ENCODE measurements at regions not wholly inside any gene's neighbourhood (a gene's known extent, or its start where the extent isn't known, plus 50 kb on each side); places are given as distances from the start of the nearest gene placed in this dataset.

- no peaks in the 10 kb centered on the region for H3K36me3 ChIP-seq (replicated peaks; ENCODE audit: low read depth, low read length)
- TF ChIP-seq EZH2phosphoT487 (IDR thresholded peaks at IDR 0.05; ENCODE audit: low read depth) (no peak), CTCF (IDR thresholded peaks at IDR 0.05; ENCODE audit: low read depth, low read length) (no peak)
- no peak overlapping the region for H3K27ac ChIP-seq (ENCODE audit: low read length)
- H3K27me3 ChIP-seq (ENCODE audit: low read depth, low read length) = peaks cover 12% of the 10 kb centered on the region; the same call in 1 of the 2 replicates
- H3K9ac ChIP-seq (ENCODE audit: low read length) = no peak overlapping the region
- H3K4me1 ChIP-seq (ENCODE audit: low read length) = peaks cover 9% of the 10 kb centered on the region
- H2AFZ ChIP-seq (ENCODE audit: low read depth, low read length) = no peak overlapping the region
- H3K4me2 ChIP-seq (ENCODE audit: low read length) = no peak overlapping the region
- no peaks in the 10 kb centered on the region for H4K20me1 ChIP-seq (ENCODE audit: insufficient read depth, low read length)
- H3K4me3 ChIP-seq (ENCODE audit: low read length) = no peak overlapping the region
- H3K79me2 ChIP-seq (ENCODE audit: low read length) = no peaks in the 10 kb centered on the region
- no peaks in the 10 kb centered on the region for H3K9me3 ChIP-seq (ENCODE audit: insufficient read depth, low read length)
These were observed 66.9 kb upstream of the PHOX2B start for GRCh38 chr4:41815473-41815872.

- no peak overlapping the region for H2AFZ ChIP-seq (ENCODE audit: low read depth, low read length)
These were observed 66.0 kb upstream of the PHOX2B start for GRCh38 chr4:41814565-41814964.

GRCh38 chr4:41806807-41807206, 58.3 kb upstream of the PHOX2B start:
- Histone ChIP-seq H4K20me1 (ENCODE audit: insufficient read depth, low read length) (no peaks in the 10 kb centered on the region), H3K27me3 (ENCODE audit: low read depth, low read length) (no peaks in the 10 kb centered on the region), H3K9me3 (ENCODE audit: insufficient read depth, low read length) (no peaks in the 10 kb centered on the region), H3K27ac (ENCODE audit: low read length) (no peak overlapping the region), H3K9ac (ENCODE audit: low read length) (no peak overlapping the region), H2AFZ (ENCODE audit: low read depth, low read length) (no peak overlapping the region), H3K36me3 (replicated peaks; ENCODE audit: low read depth, low read length) (no peaks in the 10 kb centered on the region), H3K4me2 (ENCODE audit: low read length) (no peak overlapping the region), H3K4me1 (ENCODE audit: low read length) (peaks cover 7% of the 10 kb centered on the region), H3K4me3 (ENCODE audit: low read length) (no peak overlapping the region), H3K79me2 (ENCODE audit: low read length) (no peaks in the 10 kb centered on the region)
- TF ChIP-seq EZH2phosphoT487 (IDR thresholded peaks at IDR 0.05; ENCODE audit: low read depth) (no peak), CTCF (IDR thresholded peaks at IDR 0.05; ENCODE audit: low read depth, low read length) (no peak)

More at GRCh38 chr4:41814565-41814964, 66.0 kb upstream of the PHOX2B start:
- no peak overlapping the region for H3K27ac ChIP-seq (ENCODE audit: low read length)
- peaks cover 10% of the 10 kb centered on the region; the same call in 1 of the 2 replicates for H3K27me3 ChIP-seq (ENCODE audit: low read depth, low read length)
- TF ChIP-seq EZH2phosphoT487 (IDR thresholded peaks at IDR 0.05; ENCODE audit: low read depth) (no peak), CTCF (IDR thresholded peaks at IDR 0.05; ENCODE audit: low read depth, low read length) (no peak)
- no peak overlapping the region for H3K4me2 ChIP-seq (ENCODE audit: low read length)
- H4K20me1 ChIP-seq (ENCODE audit: insufficient read depth, low read length) = no peaks in the 10 kb centered on the region
- no peaks in the 10 kb centered on the region for H3K9me3 ChIP-seq (ENCODE audit: insufficient read depth, low read length)
- no peaks in the 10 kb centered on the region for H3K36me3 ChIP-seq (replicated peaks; ENCODE audit: low read depth, low read length)
- no peak overlapping the region for H3K4me3 ChIP-seq (ENCODE audit: low read length)
- H3K4me1 ChIP-seq (ENCODE audit: low read length) = peaks cover 3% of the 10 kb centered on the region
- H3K79me2 ChIP-seq (ENCODE audit: low read length) = no peaks in the 10 kb centered on the region
- H3K9ac ChIP-seq (ENCODE audit: low read length) = no peak overlapping the region

- H3K9me3 ChIP-seq (ENCODE audit: insufficient read depth, low read length) = no peaks in the 10 kb centered on the region
- no peaks in the 10 kb centered on the region for H3K27me3 ChIP-seq (ENCODE audit: low read depth, low read length)
- H3K4me3 ChIP-seq (ENCODE audit: low read length) = no peak overlapping the region
These were observed 54.1 kb upstream of the PHOX2B start for GRCh38 chr4:41802590-41802989.

More at GRCh38 chr4:41802590-41802989, 54.1 kb upstream of the PHOX2B start:
- Histone ChIP-seq H3K79me2 (ENCODE audit: low read length) (no peaks in the 10 kb centered on the region), H3K9ac (ENCODE audit: low read length) (no peak overlapping the region), H3K27ac (ENCODE audit: low read length) (no peak overlapping the region), H3K4me1 (ENCODE audit: low read length) (no peaks in the 10 kb centered on the region), H2AFZ (ENCODE audit: low read depth, low read length) (no peak overlapping the region), H3K4me2 (ENCODE audit: low read length) (no peak overlapping the region), H3K36me3 (replicated peaks; ENCODE audit: low read depth, low read length) (no peaks in the 10 kb centered on the region), H4K20me1 (ENCODE audit: insufficient read depth, low read length) (no peaks in the 10 kb centered on the region)
- TF ChIP-seq EZH2phosphoT487 (IDR thresholded peaks at IDR 0.05; ENCODE audit: low read depth) = no peak
- TF ChIP-seq CTCF (IDR thresholded peaks at IDR 0.05; ENCODE audit: low read depth, low read length) = no peak
